GM21825 (cell line): ENCODE measurements at regions not wholly inside any gene's neighbourhood (a gene's known extent, or its start where the extent isn't known, plus 50 kb on each side); places are given as distances from the start of the nearest gene placed in this dataset.

Source experiments
- ATAC-seq: cut with Tn5 transposase; IDR thresholded peaks from one replicate; pipeline ENCODE4 v1.9.1; 2021; ENCODE audit warnings: mild to moderate bottlenecking, moderate library complexity; ENCODE audit not compliant: unreplicated experiment

DNA sequence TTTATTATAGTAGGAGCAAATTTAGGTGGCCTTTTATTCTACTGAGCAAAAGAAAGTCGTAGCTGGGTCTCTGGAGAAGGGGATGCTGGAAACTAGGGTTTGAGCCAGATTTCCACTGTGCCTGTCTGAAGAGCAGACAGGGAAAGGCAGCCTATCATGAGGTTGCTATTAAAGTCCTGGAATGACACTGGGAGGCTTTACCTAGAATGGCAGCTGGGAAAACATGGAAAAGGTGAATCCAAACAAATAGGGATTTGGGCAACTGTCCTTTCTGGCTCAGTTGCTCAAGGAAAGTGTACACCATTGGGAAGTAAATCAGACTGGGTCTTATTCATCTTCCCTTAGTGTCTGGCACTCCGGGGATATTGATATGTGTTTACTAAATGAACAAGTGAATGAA lies 154.6 kb downstream of the MTX2 start:
- ATAC-seq = no peak

DNA sequence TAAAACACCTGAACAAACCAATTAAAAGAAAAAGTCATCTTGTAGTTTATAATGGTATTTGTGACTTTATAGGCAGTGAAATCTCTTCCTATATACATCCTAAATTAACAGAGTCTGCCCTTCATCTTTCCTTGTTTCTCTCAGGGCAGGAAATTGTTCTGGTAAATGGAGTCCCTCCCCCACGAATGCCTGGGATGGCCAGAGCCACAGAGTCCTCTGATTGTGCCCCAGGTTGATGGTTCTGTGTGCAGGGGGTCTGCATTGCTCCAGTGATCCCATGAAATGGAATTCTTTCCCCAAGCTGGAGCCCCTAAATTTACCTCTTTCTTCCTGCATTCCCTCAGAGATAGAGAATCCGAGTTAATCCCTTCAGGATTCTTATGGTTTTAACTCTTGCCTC lies 155.5 kb downstream of the MTX2 start:
- ATAC-seq = no peak

- no peak for ATAC-seq
Measured at GRCh38 chr2:176427549-176427948, 158.3 kb downstream of the MTX2 start.

GRCh38 chr2:176428944-176429469 lies 159.8 kb downstream of the MTX2 start:
- ATAC-seq = peak; percentile 65

DNA sequence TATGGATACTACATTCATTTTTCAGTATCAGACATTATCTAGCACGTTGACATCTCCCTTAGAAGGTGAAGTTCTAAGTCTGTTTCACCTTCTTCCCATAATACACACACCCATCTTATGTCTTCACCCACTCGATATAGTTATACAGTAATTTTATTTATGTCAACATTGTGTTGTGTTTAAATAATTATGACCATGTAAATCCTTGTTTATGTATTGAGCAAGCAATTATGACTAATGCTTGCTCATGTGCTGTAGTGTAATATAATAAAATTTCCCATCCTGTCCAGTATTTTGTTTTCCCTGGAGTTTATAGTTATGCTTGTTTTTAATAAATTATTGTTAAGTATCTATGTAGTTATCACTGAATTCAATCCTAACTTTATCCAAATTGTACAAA lies 163.2 kb downstream of the MTX2 start:
- no peak for ATAC-seq

DNA sequence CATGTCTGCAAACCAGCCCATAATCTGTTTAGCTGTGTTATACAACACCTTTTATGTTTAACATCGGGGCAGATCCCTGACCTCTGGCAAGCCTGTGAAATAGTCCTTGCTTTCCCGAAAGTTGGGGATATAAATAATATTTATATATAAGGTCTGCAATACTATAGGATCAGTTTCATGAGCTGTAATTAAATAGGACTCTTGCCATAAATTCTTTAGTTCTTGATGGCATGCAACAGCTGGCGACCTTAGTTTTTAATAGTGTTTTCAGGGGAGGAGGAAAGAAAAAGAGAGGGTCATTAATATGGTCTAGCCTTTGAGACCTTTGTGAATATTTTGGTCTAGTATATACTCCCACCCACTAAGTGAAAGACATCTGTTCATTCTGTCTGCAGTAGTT lies 166.5 kb downstream of the MTX2 start:
- no peak for ATAC-seq

- ATAC-seq = no peak
Measured at GRCh38 chr2:176443946-176444345, 174.7 kb downstream of the MTX2 start.

GRCh38 chr2:176445956-176446355 lies 176.7 kb downstream of the MTX2 start:
- no peak for ATAC-seq

- no peak for ATAC-seq
Measured at GRCh38 chr2:176446718-176447414, 177.6 kb downstream of the MTX2 start.

DNA sequence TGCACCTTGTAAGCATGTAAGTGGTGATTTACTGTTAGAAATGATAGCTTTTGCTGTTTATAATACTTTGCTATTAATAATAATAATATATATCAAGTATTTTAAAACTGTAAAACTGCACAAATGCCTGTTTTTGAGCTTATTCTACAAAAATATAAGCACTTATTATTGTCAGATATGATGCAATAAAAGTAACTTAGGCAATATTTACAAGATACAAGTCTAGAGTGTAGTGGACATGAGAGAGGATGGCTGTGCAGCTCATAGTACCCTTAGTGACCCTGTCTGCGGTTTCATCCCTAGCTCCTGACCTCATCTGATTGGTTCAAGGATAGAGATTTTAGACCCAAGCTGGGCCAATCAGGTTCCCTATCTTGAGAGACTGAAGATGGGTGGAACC lies 178.4 kb downstream of the MTX2 start:
- ATAC-seq = no peak

GRCh38 chr2:176449852-176450251 lies 180.6 kb downstream of the MTX2 start:
- ATAC-seq = no peak

DNA sequence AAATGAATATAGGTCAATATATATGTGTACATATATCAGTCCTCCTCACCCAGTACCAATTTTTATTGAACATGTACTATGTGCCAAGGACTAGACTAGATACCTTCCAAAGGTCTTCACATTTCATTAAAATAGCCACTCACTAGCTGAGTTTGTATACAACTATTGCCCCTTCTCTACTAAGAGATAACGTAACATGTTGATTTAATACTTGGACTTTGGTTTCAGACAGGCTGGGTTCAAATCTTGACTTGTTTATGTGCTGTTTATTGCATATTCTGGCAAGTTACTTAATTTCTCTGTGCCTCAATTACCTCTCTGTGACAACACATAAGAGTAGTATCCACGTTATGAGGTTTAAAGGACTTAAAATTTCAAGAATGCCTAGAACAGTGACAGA lies 184.5 kb downstream of the MTX2 start:
- ATAC-seq = no peak

DNA sequence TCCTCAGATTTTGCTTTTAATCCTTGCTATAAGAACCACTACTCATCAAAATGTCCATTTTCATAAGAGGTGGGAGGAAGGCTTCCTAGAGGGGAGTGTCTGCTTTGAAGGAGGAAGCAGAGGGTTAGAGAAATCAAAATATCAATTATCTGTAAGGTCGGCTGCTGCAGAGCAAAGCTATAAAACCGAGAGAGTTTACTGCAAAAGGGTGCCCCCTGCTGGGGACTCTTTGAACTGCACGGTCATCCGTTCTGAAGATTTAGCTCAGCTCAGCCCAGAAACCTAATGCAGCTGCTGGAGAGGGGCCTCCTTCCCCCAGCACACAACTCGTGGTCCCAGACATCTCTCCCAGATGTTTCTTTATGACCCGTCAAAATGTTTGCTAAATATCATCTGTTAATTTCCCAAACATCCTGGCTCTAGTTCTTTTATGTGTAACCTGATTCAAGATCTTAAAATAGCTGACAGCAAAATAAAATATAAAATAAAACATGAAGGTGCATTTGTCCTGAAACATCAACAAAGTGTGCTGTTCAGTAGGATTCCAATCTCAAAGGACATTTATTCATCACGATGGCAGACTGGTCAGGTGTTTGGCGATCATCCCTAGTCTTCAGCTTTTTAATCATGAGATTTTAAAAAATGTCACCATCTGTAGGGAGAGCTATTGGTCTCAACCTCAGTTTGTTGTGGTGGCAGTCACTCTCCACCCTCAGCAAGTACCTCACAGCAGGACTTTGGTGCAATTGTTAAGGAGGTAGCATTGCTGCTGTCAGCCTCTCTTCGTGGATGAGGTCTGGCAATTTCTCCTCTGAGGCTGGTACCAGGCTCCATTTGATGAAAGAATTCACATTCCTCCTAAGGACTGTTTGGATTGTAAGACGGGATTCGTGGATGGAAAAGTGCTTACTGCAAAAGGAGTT lies 185.9 kb downstream of the MTX2 start:
- no peak for ATAC-seq

GRCh38 chr2:176455816-176456291 lies 186.6 kb downstream of the MTX2 start:
- ATAC-seq = no peak

- ATAC-seq = no peak
Measured at GRCh38 chr2:176457481-176457880, 188.2 kb downstream of the MTX2 start.

DNA sequence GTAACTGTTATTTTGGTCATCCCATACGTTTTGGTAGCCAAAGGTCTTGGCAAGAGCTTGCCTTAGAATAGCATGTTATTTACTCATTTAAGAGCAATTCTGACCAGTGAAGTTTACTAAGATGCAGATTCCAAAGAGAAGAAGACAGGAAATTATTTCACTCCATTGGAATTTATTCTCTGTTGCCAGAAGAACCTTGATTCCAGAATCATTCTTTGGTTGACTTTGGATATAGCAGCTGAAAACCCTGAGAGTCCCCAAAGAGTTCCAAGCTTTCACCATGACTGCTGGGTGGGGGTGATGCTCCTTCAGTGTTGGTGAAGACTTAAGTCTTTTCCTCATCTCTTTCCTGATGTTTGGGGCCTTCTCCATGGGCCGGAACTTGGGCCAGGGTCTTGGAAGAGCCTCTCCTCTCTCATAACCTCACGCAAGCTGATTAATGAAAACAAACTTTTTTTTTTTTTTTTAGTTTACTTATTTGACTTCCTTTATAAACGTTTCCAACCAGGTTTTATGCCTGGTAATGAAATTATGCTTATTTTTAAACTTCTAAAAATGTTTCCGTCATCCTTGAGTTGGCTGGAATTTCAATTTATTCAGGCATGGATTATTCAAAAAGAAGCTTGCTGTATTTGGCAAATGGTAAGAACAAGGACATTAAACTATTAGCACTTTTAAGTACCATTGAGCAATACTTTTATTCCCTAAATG lies 192.0 kb downstream of the MTX2 start:
- ATAC-seq = no peak

GRCh38 chr2:176461809-176462670 lies 192.8 kb downstream of the MTX2 start:
- no peak for ATAC-seq

GRCh38 chr2:176463546-176463945 lies 194.3 kb downstream of the MTX2 start:
- ATAC-seq = no peak

DNA sequence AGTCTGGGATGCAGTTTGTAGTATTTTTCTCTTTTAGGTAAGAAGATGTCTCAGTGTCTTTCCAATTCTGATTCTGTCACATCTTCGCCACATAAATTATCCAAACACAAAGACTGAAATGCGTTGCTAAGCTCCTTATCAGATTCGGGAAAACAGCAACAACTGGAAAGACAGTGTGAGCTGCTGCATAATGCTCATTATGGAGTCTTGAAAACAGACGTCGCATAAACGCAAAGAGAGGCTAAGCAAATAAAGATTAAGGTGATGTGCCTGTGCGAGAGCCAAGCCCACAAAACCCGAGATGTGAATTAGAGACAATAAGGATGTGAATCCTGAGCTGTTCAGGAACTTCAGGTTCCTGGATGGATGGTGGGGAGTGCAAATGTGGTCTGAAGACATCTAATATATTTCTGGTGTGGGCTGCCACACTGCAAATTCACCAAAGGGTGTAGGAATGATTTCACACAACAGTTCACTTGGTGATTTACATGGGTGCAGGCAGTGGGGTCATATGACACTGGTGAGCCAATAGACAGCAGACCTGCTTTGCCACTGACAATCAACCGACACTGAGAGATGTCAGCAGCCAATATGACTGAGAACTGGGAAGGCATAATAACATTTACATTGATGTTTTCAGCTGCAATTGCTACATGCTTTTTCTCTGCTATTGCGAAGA lies 195.8 kb downstream of the MTX2 start:
- no peak for ATAC-seq
